D721Med (cell line): ENCODE measurements at regions not wholly inside any gene's neighbourhood (a gene's known extent, or its start where the extent isn't known, plus 50 kb on each side); places are given as distances from the start of the nearest gene placed in this dataset.

Experiments
- DNase-seq: peaks from one replicate; pipeline ENCODE4 v3.0.0; 2011; ENCODE audit warnings: low spot score; ENCODE audit not compliant: insufficient read length
- FAIRE-seq: peaks from 2 replicates; lab custom pipeline; 2011; peaks lifted over from hg19 to GRCh38; lab: Jason Lieb, UNC
- CTCF ChIP-seq: IDR thresholded peaks from 2 replicates; pipeline ENCODE4 v1.5.1; 2012; ENCODE audit warnings: mild to moderate bottlenecking, control low read depth; ENCODE audit not compliant: insufficient read depth; ENCODE audit errors: missing control alignments

- TF ChIP-seq CTCF, result no peak
- no peak for FAIRE-seq
- DNase-seq, result no peak
These were observed 509.2 kb downstream of the CETN3 start for GRCh38 chr5:89900346-89900745.

- DNase-seq (no peak), FAIRE-seq (no peak)
- TF ChIP-seq CTCF, result no peak
These were observed 510.0 kb downstream of the CETN3 start for GRCh38 chr5:89899559-89899958.

GRCh38 chr5:89893546-89893945 lies 516.0 kb downstream of the CETN3 start:
- FAIRE-seq, result no peak
- DNase-seq, result no peak
- no peak for TF ChIP-seq CTCF

DNA sequence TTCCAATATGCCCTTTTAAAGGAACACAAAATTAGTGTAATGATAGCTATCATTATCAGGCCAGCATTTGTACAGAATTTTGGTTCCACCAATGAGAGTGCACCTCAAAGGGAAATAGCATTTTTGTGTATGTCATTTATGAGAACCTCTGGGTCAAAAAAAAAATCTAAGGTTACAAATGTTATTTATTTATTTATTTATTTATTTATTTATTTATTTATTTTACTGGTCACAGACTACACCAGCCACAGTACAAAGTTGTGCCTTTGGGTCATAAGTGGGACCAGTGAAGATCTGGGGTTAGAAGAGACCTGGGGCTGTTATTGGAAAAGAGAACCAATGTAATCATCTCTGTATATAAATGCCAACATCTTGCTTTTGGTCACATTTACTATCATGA lies 523.9 kb downstream of the CETN3 start:
- DNase-seq (no peak), FAIRE-seq (no peak)
- TF ChIP-seq CTCF, result no peak

DNA sequence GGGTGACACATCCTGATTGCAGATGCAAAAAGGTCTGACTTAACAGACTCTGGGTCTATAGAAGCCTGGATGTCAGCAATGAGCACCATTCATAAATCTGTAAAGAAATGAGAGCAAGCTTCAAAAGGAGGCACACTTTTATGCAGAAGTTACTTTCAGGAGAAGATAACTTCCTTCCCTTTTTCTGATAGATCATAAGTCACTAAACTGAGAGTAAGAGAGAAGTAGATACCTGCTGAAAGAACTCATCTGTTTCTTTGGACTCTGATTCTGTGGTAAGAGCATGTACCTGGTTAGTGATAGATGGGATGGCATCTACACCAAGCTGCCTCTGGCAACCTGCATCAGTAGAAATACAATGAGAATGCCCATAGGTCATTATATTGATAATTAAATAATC lies 525.6 kb downstream of the CETN3 start:
- DNase-seq (no peak), FAIRE-seq (no peak)
- TF ChIP-seq CTCF, result no peak

DNA sequence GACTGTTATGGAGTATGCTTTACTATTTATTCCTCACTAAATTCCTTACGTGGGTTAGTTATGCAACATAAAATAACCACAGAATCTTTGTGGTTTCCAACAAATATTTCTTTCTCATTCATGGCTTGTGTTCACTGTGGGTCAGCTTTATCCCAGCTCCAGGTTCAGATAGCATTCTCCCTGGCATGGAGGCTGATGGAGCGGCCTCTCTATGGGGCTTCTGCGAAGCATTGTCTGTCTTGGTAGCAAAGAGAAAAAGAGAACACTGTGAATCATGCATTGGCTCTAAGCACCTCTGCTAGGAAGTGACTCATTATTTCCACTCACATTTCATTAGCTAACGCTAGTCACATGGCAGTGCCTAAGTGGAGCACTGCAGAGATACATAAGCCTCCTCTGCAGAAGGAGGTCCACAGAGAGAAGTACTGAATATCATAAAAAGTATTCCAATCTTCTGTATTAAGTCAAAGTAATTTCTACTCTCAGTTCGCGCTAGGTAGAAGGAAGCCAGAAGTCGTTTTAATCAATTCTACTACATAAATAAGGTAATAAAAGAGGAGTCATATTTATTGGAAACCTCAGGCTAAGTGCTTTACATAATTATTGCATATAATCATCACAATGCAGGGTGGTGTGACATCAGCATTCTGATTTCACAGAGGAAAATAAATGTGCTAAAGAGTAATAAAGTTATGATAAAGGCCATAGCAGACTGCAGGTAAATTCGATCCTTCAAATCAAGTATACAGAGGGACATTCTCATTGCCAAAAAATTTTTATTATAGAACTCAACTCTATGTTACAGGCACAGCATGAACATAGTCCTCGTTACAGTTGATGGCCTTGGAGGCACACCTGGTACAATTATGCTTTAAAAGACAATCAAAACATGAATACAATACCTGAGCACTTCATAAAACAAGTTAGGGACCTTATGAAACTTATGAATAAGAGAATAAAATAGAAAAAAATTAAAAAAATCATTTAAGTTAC lies 531.1 kb downstream of the CETN3 start:
- no peak for DNase-seq
- no peak for TF ChIP-seq CTCF
- FAIRE-seq, result no peak

GRCh38 chr5:89871906-89872305 lies 537.6 kb downstream of the CETN3 start:
- DNase-seq, result no peak
- FAIRE-seq, result no peak
- TF ChIP-seq CTCF, result no peak
